Esophagus squamous epithelium (tissue), 4 donors: ENCODE measurements at regions not wholly inside any gene's neighbourhood (a gene's known extent, or its start where the extent isn't known, plus 50 kb on each side); places are given as distances from the start of the nearest gene placed in this dataset.

Experiments used
- POLR2A ChIP-seq, 4 donors: fragments of 450-650 bp; IDR thresholded peaks; one replicate each; pipeline ENCODE4 v1.6.1; 2017; ENCODE audit warnings: antibody characterized with exemption in 4 of 4, mild to moderate bottlenecking in 4 of 4, moderate library complexity in 3 of 4
- TF ChIP-seq, protein P1 (sequence below), 6 experiments: fragments of 450-650 bp in 4 of 6; fragments of 200-600 bp in 2 of 6; sonication (generic) in 2 of 6; IDR thresholded peaks; one replicate each; pipeline ENCODE4 v1.5.1; 2016 to 2019; ENCODE audit warnings: antibody characterized with exemption in 6 of 6, mild to moderate bottlenecking in 4 of 6, moderate library complexity in 4 of 6

DNA sequence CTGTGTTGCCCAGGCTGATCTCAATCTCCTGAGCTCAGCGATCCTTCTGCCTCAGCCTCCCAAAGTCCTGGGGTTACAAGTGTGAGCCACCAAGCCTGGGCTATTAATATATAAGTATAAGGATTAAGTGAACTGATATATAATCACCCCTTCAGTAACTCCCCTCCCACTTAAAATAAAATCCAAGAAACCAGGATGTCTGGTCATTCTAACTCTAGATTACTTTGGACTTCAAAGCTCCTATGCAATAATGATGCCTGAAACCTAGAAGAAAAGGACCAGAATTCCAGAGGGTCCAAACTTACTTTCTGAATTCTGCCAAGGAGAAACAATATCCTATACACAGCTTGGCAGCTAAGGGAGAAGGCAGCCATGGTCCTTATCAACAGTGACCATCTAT is 206.8 kb upstream of the ZNF217 start:
- TF ChIP-seq, protein P1, sequence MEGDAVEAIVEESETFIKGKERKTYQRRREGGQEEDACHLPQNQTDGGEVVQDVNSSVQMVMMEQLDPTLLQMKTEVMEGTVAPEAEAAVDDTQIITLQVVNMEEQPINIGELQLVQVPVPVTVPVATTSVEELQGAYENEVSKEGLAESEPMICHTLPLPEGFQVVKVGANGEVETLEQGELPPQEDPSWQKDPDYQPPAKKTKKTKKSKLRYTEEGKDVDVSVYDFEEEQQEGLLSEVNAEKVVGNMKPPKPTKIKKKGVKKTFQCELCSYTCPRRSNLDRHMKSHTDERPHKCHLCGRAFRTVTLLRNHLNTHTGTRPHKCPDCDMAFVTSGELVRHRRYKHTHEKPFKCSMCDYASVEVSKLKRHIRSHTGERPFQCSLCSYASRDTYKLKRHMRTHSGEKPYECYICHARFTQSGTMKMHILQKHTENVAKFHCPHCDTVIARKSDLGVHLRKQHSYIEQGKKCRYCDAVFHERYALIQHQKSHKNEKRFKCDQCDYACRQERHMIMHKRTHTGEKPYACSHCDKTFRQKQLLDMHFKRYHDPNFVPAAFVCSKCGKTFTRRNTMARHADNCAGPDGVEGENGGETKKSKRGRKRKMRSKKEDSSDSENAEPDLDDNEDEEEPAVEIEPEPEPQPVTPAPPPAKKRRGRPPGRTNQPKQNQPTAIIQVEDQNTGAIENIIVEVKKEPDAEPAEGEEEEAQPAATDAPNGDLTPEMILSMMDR (IDR thresholded peaks at IDR 0.05), result no peak
- no peak for TF ChIP-seq POLR2A (IDR thresholded peaks at IDR 0.05)
